ENCODE measurements at regions not wholly inside any gene's neighbourhood (a gene's known extent, or its start where the extent isn't known, plus 50 kb on each side); places are given as distances from the start of the nearest gene placed in this dataset.

DNA sequence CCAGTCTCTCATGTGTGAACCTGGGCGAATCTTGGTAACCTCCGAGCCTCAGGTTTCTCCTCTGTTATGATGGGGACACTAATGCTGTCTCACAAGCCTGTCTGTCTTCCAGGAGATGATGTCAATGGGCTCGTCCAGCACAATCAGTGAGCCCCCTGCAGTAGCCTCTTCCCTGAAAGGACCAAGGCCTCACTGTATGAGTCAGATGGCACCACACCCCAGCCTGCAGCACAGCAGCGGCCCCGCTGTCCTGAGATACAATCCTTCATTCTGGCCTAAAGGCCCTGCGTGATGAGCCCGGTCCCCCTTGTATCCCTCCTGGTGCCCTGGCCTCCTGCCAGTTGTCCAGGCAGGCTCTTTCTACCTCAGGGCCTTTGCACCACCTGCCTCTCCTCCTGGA, 234.4 kb downstream of the IRF8 start:
- Histone ChIP-seq H3K9me3 (replicated peaks; ENCODE audit: control insufficient read depth, insufficient read depth, low read length) (no peaks in the 10 kb centered on the region), H3K4me1 (ENCODE audit: control insufficient read depth, extremely low read depth, insufficient read depth, low read length) (no peaks in the 10 kb centered on the region), H3K27ac (ENCODE audit: insufficient read depth, low read depth, low read length) (no peak overlapping the region), H3K36me3 (ENCODE audit: control insufficient read depth in 2 of 2, extremely low read depth in 1 of 2, insufficient read depth in 2 of 2, low read length in 2 of 2) (no peaks in the 10 kb centered on the region), H3K9ac (replicated peaks; ENCODE audit: extremely low read depth, insufficient read depth, low read length) (no peak overlapping the region), H2AFZ (ENCODE audit: low read depth, low read length) (no peak overlapping the region), H3K79me2 (ENCODE audit: control insufficient read depth, insufficient read depth, low read length) (no peaks in the 10 kb centered on the region), H3K4me3 (replicated peaks in 1 of 3; ENCODE audit: insufficient read depth in 1 of 3, low read depth in 1 of 3, low read length in 3 of 3) (no peak overlapping the region), H3K4me2 (ENCODE audit: insufficient read depth, low read length) (no peak overlapping the region), H3K27me3 (ENCODE audit: control insufficient read depth in 2 of 2, insufficient read depth in 2 of 2, low read length in 2 of 2) (peaks cover 2% of the 10 kb centered on the region in 2 experiments), H4K20me1 (replicated peaks; ENCODE audit: control insufficient read depth, extremely low read depth, insufficient read depth, low read length) (no peaks in the 10 kb centered on the region), H3K9me1 (replicated peaks; ENCODE audit: control insufficient read depth, extremely low read depth, insufficient read depth, low read length) (no peaks in the 10 kb centered on the region)
- FAIRE-seq (no peak), DNase-seq (ENCODE audit: low read depth, low spot score) (no peak)
- TF ChIP-seq, protein P1, sequence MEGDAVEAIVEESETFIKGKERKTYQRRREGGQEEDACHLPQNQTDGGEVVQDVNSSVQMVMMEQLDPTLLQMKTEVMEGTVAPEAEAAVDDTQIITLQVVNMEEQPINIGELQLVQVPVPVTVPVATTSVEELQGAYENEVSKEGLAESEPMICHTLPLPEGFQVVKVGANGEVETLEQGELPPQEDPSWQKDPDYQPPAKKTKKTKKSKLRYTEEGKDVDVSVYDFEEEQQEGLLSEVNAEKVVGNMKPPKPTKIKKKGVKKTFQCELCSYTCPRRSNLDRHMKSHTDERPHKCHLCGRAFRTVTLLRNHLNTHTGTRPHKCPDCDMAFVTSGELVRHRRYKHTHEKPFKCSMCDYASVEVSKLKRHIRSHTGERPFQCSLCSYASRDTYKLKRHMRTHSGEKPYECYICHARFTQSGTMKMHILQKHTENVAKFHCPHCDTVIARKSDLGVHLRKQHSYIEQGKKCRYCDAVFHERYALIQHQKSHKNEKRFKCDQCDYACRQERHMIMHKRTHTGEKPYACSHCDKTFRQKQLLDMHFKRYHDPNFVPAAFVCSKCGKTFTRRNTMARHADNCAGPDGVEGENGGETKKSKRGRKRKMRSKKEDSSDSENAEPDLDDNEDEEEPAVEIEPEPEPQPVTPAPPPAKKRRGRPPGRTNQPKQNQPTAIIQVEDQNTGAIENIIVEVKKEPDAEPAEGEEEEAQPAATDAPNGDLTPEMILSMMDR (IDR thresholded peaks at IDR 0.05; ENCODE audit: extremely low read depth in 1 of 2, insufficient read depth in 1 of 2, low read depth in 1 of 2, low read length in 2 of 2): no peak
- TF ChIP-seq, protein P2, sequence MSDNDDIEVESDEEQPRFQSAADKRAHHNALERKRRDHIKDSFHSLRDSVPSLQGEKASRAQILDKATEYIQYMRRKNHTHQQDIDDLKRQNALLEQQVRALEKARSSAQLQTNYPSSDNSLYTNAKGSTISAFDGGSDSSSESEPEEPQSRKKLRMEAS (IDR thresholded peaks at IDR 0.05; ENCODE audit: insufficient read depth, insufficient read length): no peak
- TF ChIP-seq GATA2 (IDR thresholded peaks at IDR 0.05; ENCODE audit: insufficient read depth, insufficient read length, low read depth, low read length): no peak
- no peak for TF ChIP-seq JUN (IDR thresholded peaks at IDR 0.05; ENCODE audit: borderline replicate concordance, insufficient read depth, insufficient read length, low read depth)
- no peak for TF ChIP-seq POLR2A (IDR thresholded peaks at IDR 0.05; ENCODE audit: low read depth, low read length)
- TF ChIP-seq MYC (IDR thresholded peaks at IDR 0.05; ENCODE audit: low read depth, low read length): no peak
- no peak for TF ChIP-seq EZH2 (IDR thresholded peaks at IDR 0.05; ENCODE audit: borderline replicate concordance, low read depth, low read length, severe bottlenecking)
- TF ChIP-seq FOS (IDR thresholded peaks at IDR 0.05; ENCODE audit: borderline replicate concordance, insufficient read depth, low read length): no peak
- no peak for TF ChIP-seq POLR2AphosphoS5 (IDR thresholded peaks at IDR 0.05; ENCODE audit: insufficient read depth, low read depth, low read length)
- dilution Hi-C loops (cut with MboI; ENCODE audit: extremely low pct_ligation_motif_present, low sequenced_read_pairs): no loop called here
- BruUV-seq (replicated peaks): no TSS peak
- CTCF ChIA-PET: no interaction called here
- intact Hi-C loops (cut with micrococcal nuclease): no loop called here
- POLR2A ChIA-PET: no interaction called here

Data from endothelial cell of umbilical vein (primary cell).